ENCODE measurements at regions not wholly inside any gene's neighbourhood (a gene's known extent, or its start where the extent isn't known, plus 50 kb on each side); places are given as distances from the start of the nearest gene placed in this dataset.

DNA sequence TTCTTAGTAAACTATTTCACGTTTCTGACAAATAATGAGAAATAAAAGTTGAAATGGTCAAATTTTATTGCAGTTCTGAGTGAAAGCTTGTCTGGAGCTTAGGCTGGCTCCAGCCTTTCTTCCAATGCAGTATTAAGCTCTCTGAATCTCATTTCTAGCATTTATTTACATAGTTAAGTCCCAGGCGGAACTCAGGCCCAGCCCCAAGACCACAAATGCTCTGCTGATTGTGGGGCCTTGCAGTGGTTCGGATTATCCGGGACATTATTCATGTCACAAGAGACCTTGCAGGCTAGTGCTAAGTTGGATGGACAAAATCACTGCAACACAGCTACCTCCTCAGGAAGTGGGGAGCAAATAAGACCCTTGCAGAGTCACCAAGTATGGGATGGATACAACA, 2009.3 kb upstream of the CELF4 start:
- TF ChIP-seq, protein P1, sequence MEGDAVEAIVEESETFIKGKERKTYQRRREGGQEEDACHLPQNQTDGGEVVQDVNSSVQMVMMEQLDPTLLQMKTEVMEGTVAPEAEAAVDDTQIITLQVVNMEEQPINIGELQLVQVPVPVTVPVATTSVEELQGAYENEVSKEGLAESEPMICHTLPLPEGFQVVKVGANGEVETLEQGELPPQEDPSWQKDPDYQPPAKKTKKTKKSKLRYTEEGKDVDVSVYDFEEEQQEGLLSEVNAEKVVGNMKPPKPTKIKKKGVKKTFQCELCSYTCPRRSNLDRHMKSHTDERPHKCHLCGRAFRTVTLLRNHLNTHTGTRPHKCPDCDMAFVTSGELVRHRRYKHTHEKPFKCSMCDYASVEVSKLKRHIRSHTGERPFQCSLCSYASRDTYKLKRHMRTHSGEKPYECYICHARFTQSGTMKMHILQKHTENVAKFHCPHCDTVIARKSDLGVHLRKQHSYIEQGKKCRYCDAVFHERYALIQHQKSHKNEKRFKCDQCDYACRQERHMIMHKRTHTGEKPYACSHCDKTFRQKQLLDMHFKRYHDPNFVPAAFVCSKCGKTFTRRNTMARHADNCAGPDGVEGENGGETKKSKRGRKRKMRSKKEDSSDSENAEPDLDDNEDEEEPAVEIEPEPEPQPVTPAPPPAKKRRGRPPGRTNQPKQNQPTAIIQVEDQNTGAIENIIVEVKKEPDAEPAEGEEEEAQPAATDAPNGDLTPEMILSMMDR (IDR thresholded peaks at IDR 0.05), result no peak
- TF ChIP-seq POLR2A (IDR thresholded peaks at IDR 0.05), result no peak

Measured in ovary (tissue), 3 donors.